ENCODE measurements at regions not wholly inside any gene's neighbourhood (a gene's known extent, or its start where the extent isn't known, plus 50 kb on each side); places are given as distances from the start of the nearest gene placed in this dataset.
"Not testable (repeated sequence)": the region's sequence is repeated elsewhere in the genome, so short reads cannot be mapped to it uniquely, and the experiment has no call there.

GRCh38 chr5:20825951-20826350 lies 838.0 kb upstream of the CDH18 start:
- not testable (repeated sequence) for TF ChIP-seq POLR2AphosphoS5, CTCF (IDR thresholded peaks at IDR 0.05)
